Choroid plexus epithelial cell (primary cell): ENCODE measurements at regions not wholly inside any gene's neighbourhood (a gene's known extent, or its start where the extent isn't known, plus 50 kb on each side); places are given as distances from the start of the nearest gene placed in this dataset.

Experiments
- DNase-seq: peaks from one replicate; pipeline ENCODE4 v3.0.0-alpha.2; 2010; ENCODE audit warnings: low read depth
- H3K4me3 ChIP-seq: 2 replicates; pipeline ENCODE4 v1.5.1; 2011; ENCODE audit warnings: low read depth, mild to moderate bottlenecking, control low read depth, low read length, moderate library complexity
- CTCF ChIP-seq: conservative IDR thresholded peaks from 2 replicates; pipeline ENCODE4 v1.5.1; 2011; ENCODE audit warnings: low read depth, mild to moderate bottlenecking, control low read depth, inconsistent platforms, low read length, moderate library complexity

- no peak for TF ChIP-seq CTCF
- DNase-seq: no peak
- no peak overlapping the region for H3K4me3 ChIP-seq
These were observed 84.4 kb upstream of the ITGA1 start for GRCh38 chr5:52703321-52703720.

GRCh38 chr5:52705720-52706119, 82.0 kb upstream of the ITGA1 start:
- peak; percentile 55 for DNase-seq
- no peak for TF ChIP-seq CTCF
- H3K4me3 ChIP-seq: no peak overlapping the region

DNA sequence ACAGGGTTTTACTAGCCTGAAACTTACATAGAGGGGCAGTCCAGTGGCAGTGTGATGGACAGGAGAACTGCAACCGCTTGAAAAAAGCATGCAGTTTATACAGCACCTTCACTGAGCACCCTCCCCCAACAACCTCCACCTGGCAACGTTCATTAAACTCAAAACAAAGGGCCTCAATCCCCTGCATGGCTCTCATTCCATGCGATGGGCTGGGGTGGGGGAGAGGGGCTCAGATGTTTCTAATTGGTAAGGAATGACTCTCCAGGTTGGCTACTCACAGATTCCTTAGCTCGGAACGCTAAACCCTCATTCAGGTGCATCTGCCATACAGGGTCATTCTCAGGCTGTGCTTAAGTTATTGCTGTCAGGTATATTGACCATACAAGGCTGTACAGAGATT, 80.9 kb upstream of the ITGA1 start:
- no peak for TF ChIP-seq CTCF

GRCh38 chr5:52707616-52708015, 80.1 kb upstream of the ITGA1 start:
- no peak for TF ChIP-seq CTCF
- DNase-seq: no peak
- no peak overlapping the region for H3K4me3 ChIP-seq

More for the DNA sequence above, 80.9 kb upstream of the ITGA1 start:
- DNase-seq: no peak
- H3K4me3 ChIP-seq: no peak overlapping the region

DNA sequence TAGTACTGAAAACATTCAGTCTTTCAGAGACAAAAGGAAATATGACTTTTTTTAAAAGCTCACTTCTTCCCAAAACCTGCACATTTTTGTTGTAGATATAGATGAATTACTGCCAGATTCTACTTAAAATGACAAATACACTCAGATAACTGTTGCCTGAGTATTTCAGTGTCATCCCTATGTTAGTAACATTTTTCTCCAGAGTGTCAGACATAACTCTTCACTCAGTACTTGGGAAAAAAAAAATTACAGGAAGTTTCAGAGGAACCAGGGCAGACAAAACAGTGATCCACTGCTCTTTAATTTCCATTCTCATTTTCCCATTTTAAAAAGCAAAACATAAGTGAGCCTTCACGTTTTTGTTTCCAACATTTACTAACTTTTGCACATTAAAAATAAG, 79.3 kb upstream of the ITGA1 start:
- no peak for TF ChIP-seq CTCF
- H3K4me3 ChIP-seq: no peak overlapping the region
- DNase-seq: peak; percentile 48

DNA sequence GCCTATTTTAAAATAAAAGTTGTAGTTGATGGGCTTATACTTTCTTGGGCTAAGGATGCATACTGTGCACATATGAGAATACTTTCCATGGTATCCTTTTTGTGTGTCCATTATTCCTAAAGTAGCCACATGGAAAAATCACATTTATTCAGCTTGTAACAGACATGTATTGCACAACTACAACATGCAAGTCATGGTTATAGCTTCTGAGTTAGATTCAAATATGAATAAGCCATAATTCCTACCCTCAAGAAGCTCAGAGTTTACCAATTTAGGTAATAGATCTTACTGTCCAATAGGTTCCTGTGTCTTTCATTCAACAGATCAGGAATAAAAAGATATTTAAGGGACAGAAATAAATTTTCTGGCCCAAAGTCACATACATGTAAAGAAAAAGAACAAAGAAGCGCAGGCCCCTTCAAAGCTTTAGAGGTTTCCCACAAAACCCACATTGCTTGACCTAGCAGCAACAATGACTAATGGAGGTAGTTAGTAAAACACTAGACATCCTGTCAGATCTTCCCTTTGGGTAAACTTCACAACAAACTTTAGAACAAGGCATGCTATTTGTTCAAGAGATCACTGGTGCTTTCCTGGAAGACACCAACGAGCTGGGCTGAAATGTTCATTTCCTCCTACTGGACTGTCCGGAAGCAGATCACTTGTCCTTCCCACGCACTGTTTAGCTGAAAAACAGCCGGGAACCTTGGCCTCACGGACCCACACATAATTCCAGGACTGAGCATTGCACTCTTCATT, 78.4 kb upstream of the ITGA1 start:
- H3K4me3 ChIP-seq: no peak overlapping the region
- peak; percentile 90 for DNase-seq
- no peak for TF ChIP-seq CTCF

DNA sequence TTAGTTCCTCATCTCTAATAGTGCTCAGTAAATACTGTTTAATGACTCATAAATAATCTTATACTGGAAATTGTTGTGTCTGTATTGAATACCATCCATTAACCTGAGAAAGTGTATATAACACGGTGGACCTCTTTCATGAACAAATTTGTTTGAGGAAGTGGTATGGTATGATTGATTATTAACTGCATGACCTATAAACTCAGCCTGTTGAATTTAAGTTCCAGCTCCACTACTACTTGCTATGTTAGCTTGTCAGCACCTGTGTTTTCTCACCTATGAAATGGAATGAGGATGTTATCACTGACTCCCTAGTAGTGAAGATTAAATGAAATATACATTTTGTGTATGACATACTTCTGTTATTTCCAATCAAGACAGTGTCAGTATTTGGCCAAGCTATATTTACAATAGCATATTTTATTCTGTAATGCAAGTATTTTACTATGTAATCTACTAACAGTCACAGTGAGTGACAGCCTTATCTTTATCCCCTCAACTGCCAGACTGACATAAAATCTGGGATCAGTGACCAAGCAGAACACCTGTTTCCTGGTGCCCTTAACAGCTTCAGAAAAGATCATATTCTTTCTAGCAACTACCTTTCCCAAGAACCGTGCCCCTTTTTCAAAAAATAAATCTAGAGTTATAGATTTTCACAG, 77.3 kb upstream of the ITGA1 start:
- DNase-seq: no peak
- H3K4me3 ChIP-seq: no peak overlapping the region
- TF ChIP-seq CTCF: no peak
